ENCODE measurements at regions not wholly inside any gene's neighbourhood (a gene's known extent, or its start where the extent isn't known, plus 50 kb on each side); places are given as distances from the start of the nearest gene placed in this dataset.

- TF ChIP-seq Cebpa-rat (IDR thresholded peaks at IDR 0.05) = no peak
- peaks cover 29 to 38% (median 35%) of the 10 kb centered on the region in 11 experiments for H3K27me3 ChIP-seq
These were observed 236.1 kb upstream of the CDH5 start for GRCh38 chr16:66130296-66130905.

GRCh38 chr16:66129196-66129595 lies 237.3 kb upstream of the CDH5 start:
- Histone ChIP-seq H3K27ac (no peak overlapping the region), H3K27me3 (peaks cover 29 to 38% (median 35%) of the 10 kb centered on the region in 11 experiments), H3K9me3 (replicated peaks in 1 of 11) (no peaks in the 10 kb centered on the region), H3K4me1 (peaks cover 6 to 18% (median 11%) of the 10 kb centered on the region in 10 experiments; a peak in 17 of 20 replicates), H3K9ac (no peak overlapping the region), H3K4me3 (no peak overlapping the region), H3K4me2 (no peak overlapping the region), H4K20me1 (no peaks in the 10 kb centered on the region), H3K36me3 (no peaks in the 10 kb centered on the region)
- no peak for TF ChIP-seq Cebpa-rat (IDR thresholded peaks at IDR 0.05)

More at GRCh38 chr16:66130296-66130905, 236.1 kb upstream of the CDH5 start:
- H3K36me3 ChIP-seq = no peaks in the 10 kb centered on the region
- H3K4me3 ChIP-seq = no peak overlapping the region
- no peak overlapping the region for H3K27ac ChIP-seq
- H3K4me1 ChIP-seq = peaks cover 14 to 28% (median 19%) of the 10 kb centered on the region in 10 experiments; a peak in 19 of 20 replicates
- no peaks in the 10 kb centered on the region for H3K9me3 ChIP-seq (replicated peaks in 1 of 11)
- H4K20me1 ChIP-seq = no peaks in the 10 kb centered on the region
- no peak overlapping the region for H3K4me2 ChIP-seq
- H3K9ac ChIP-seq = no peak overlapping the region

- Histone ChIP-seq H3K9me3 (replicated peaks in 1 of 11) (no peaks in the 10 kb centered on the region), H4K20me1 (no peaks in the 10 kb centered on the region), H3K36me3 (no peaks in the 10 kb centered on the region), H3K4me3 (no peak overlapping the region), H3K4me1 (peaks cover 6 to 18% (median 11%) of the 10 kb centered on the region in 10 experiments; a peak in 17 of 20 replicates), H3K27ac (no peak overlapping the region), H3K9ac (no peak overlapping the region), H3K27me3 (peaks cover 29 to 38% (median 35%) of the 10 kb centered on the region in 11 experiments), H3K4me2 (peak overlapping the region in 1 of 11 experiments; percentile 71; a peak in 1 of 22 replicates)
- no peak for TF ChIP-seq Cebpa-rat (IDR thresholded peaks at IDR 0.05)
These were observed 238.1 kb upstream of the CDH5 start for GRCh38 chr16:66128371-66128770.

GRCh38 chr16:66127459-66128370 lies 238.8 kb upstream of the CDH5 start:
- no peak for TF ChIP-seq Cebpa-rat (IDR thresholded peaks at IDR 0.05)
- no peak overlapping the region for H3K27ac ChIP-seq
- H3K4me2 ChIP-seq = peak overlapping the region; percentile 24 to 77 (median 49); a peak in 20 of 22 replicates
- peaks cover 6 to 18% (median 11%) of the 10 kb centered on the region in 10 experiments; a peak in 17 of 20 replicates for H3K4me1 ChIP-seq
- peaks cover 29 to 38% (median 35%) of the 10 kb centered on the region in 11 experiments for H3K27me3 ChIP-seq
- H3K9ac ChIP-seq = no peak overlapping the region
- H3K36me3 ChIP-seq = no peaks in the 10 kb centered on the region
- no peaks in the 10 kb centered on the region for H3K9me3 ChIP-seq (replicated peaks in 1 of 11)
- peak overlapping the region in 2 of 10 experiments; percentile 9 to 12; a peak in 1 of 20 replicates for H3K4me3 ChIP-seq
- H4K20me1 ChIP-seq = no peaks in the 10 kb centered on the region

DNA sequence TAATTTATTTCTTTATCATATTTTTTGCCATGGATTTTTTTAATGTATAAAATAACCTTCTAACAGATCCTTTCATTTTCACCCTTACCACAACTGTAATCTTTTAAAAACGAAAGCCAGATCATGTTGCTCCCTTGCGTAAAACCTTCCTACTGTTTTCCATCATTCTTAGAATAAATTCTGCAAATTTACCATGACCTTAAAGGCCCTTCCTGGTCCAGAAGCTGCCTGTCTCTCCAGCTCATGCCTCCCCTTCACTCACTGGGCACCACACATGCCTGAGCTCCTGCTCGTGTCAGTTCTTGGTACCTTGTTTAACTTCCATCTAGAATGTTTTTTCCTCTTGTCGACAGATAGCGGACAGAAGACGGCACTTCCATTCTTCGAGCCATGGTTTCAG lies 245.0 kb upstream of the CDH5 start:
- Histone ChIP-seq H3K4me1 (no peaks in the 10 kb centered on the region), H3K9me3 (replicated peaks in 1 of 11) (no peaks in the 10 kb centered on the region), H3K36me3 (no peaks in the 10 kb centered on the region), H3K27ac (no peak overlapping the region; a peak in 1 of 22 replicates), H4K20me1 (no peaks in the 10 kb centered on the region), H3K4me3 (no peak overlapping the region), H3K27me3 (peaks cover under 1 to 3% (median 1%) of the 10 kb centered on the region in 11 experiments; a peak in 19 of 22 replicates), H3K9ac (no peak overlapping the region), H3K4me2 (no peak overlapping the region)
- no peak for TF ChIP-seq Cebpa-rat (IDR thresholded peaks at IDR 0.05)

DNA sequence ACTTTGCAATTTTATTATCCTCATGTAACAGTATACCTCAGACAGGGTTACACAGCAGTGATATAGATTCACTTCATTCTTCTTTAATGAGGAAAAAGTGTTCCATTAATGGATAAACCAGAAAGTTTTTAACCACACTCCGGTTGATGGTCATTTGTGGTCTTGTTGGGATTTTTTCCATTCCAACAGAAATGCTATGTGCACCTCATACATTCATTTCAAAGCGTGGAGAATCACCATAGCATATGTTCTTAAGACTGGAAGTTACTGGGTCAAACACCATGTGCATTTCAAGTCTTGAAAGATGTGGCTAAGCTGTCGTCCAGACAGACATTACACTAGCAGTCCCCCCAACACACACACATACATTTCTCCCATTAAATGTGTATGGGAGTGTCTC lies 245.8 kb upstream of the CDH5 start:
- Histone ChIP-seq H3K9me3 (replicated peaks in 1 of 11) (no peaks in the 10 kb centered on the region), H3K27me3 (no peaks in the 10 kb centered on the region), H3K9ac (no peak overlapping the region), H3K4me1 (no peaks in the 10 kb centered on the region), H3K4me3 (no peak overlapping the region), H3K36me3 (no peaks in the 10 kb centered on the region), H4K20me1 (no peaks in the 10 kb centered on the region), H3K4me2 (no peak overlapping the region), H3K27ac (no peak overlapping the region)
- TF ChIP-seq Cebpa-rat (IDR thresholded peaks at IDR 0.05) = no peak

DNA sequence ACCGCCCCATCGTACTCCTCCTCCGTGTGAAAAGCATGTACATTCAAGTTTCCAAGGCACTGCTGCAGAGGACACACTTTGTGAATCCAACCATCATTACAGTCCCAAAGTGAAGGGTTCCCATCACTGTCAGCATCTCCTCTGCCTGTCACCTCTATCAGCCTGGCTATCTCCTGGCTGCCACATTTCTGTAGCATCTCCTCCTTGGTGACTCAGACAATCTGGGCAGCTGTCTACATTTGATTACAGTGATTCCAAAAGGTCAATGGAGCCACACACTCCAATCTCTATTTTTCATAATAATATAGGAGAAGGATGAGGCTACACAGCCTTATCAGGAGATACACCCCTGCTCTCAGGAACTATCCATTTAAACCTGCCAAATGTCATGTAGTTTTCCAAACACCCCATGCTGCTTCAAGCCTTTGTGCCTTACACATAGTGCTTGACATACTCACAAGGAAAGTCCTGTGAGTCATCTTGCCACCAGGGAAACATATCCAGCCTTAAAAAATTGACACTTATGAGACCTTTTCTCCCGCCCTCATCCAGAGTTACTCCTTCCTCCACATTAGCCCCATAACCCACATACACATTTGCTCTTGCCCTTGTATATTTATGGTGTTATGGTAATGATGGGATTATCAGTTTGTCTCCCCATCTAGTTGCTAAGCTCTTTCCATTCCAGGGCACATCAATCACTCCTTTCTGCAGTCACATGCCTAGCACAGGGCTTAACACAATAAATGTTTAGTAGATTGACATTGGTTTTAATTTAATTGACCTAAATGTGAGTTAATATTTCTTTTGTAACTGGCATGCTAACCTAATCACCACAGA lies 250.1 kb upstream of the CDH5 start:
- no peak overlapping the region for H3K27ac ChIP-seq
- no peaks in the 10 kb centered on the region for H3K4me1 ChIP-seq
- H4K20me1 ChIP-seq = no peaks in the 10 kb centered on the region
- peaks cover 0 to 11% (median 0%) of the 10 kb centered on the region in 11 experiments; a peak in 4 of 22 replicates for H3K9me3 ChIP-seq (replicated peaks in 1 of 11)
- no peak overlapping the region for H3K9ac ChIP-seq
- no peaks in the 10 kb centered on the region for H3K36me3 ChIP-seq
- H3K4me2 ChIP-seq = no peak overlapping the region
- no peak for TF ChIP-seq Cebpa-rat (IDR thresholded peaks at IDR 0.05)
- no peak overlapping the region for H3K4me3 ChIP-seq
- no peaks in the 10 kb centered on the region for H3K27me3 ChIP-seq

DNA sequence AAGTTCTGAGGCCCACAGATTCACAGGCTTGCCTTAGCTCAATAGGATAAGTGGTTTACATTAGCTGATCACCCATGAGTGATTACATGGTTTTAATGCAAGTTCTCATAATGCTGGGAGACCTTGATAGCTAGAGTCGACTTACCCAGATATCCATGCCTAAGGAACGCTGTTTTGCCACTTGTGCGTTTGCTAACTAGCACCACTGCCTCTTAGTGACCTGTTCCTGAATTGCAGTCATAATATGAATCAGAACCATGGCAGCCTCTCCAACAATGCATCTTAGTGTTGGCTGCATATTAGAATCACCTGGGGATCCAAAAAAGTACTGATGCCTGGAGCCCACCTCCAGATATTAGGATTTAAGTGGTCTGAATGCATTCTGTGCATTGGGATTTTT lies 251.1 kb upstream of the CDH5 start:
- no peak overlapping the region for H3K9ac ChIP-seq
- no peak overlapping the region for H3K27ac ChIP-seq
- TF ChIP-seq Cebpa-rat (IDR thresholded peaks at IDR 0.05) = no peak
- H3K27me3 ChIP-seq = no peaks in the 10 kb centered on the region
- H3K36me3 ChIP-seq = no peaks in the 10 kb centered on the region
- H3K4me1 ChIP-seq = no peaks in the 10 kb centered on the region
- H3K9me3 ChIP-seq (replicated peaks in 1 of 11) = peaks cover 0 to 11% (median 0%) of the 10 kb centered on the region in 11 experiments; a peak in 4 of 22 replicates
- no peaks in the 10 kb centered on the region for H4K20me1 ChIP-seq
- H3K4me2 ChIP-seq = no peak overlapping the region
- no peak overlapping the region for H3K4me3 ChIP-seq

Data from BLaER1 treated with 17β-estradiol and CSF1 and Interleukin-3, amounts not matched to agents 10 nM and 100 nM (cell line).